Astrocyte of the hippocampus (primary cell): ENCODE measurements at regions not wholly inside any gene's neighbourhood (a gene's known extent, or its start where the extent isn't known, plus 50 kb on each side); places are given as distances from the start of the nearest gene placed in this dataset.

ENCODE experiments used
- DNase-seq: peaks from one replicate; pipeline ENCODE4 v3.0.0; 2011; ENCODE audit warnings: low read depth, low spot score

DNA sequence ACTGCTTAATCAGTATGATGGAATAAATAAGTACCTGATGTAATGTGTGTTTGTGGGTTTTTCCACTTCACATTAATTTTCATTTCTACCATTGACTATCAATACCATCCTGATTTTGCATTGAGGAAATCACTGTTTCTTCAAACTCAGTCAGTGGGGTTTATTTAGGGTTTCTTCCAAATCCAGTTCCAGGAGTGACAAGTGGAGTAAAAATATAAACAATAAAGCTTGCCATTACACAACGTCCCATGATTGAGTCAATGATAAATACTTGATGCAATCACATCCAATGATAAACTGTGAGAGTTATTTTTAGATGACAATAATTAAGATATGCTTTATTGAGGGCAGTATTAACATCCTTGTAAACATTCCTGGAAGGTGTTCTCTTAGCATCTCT lies 1037.4 kb upstream of the GJE1 start:
- no peak for DNase-seq

- no peak for DNase-seq
Measured at GRCh38 chr6:141088171-141088570, 1044.6 kb upstream of the GJE1 start.

GRCh38 chr6:141077355-141078333 lies 1055.1 kb upstream of the GJE1 start:
- no peak for DNase-seq

DNA sequence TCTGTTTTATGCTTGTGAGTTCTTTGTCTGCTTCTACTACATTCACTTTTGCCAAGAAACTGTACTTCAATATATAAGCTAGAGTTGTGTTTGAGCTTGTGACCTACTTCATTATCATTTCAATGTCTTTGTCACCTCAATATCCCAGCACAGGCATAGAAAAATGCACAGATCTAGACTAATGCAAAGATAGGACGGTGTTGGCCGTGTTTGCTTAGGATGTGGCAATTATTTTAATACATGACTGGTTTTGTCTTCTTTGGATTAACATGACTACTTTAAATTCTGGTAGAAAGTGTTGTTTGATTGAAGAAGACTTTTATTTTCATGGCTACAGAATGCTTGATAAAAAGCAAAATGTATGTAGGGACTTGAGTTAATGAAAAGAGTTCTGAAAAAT lies 1075.0 kb upstream of the GJE1 start:
- no peak for DNase-seq

GRCh38 chr6:141056945-141057625 lies 1075.6 kb upstream of the GJE1 start:
- DNase-seq: peak; percentile 27

DNA sequence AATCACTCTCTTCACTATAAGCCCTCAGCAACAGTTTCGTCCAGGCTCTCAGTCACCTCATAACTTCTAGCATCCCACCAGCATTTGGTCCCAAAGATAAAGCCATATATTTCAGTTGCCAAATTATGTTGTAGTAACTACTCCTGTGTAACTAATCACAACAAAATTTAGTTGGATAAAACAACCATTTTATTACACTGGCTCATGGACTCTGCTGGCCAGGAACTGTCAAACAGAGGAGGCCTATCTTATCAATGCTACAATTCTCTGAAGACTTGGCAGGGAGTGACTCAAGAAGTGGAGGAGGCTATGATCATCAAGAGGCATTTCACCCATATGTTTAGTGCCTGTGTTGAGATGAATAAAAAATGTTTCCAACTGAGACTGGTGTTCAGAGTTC lies 1082.3 kb upstream of the GJE1 start:
- no peak for DNase-seq

- no peak for DNase-seq
Measured at GRCh38 chr6:141048451-141048850, 1084.3 kb upstream of the GJE1 start.

GRCh38 chr6:141046496-141046895 lies 1086.2 kb upstream of the GJE1 start:
- peak; percentile 12 for DNase-seq

DNA sequence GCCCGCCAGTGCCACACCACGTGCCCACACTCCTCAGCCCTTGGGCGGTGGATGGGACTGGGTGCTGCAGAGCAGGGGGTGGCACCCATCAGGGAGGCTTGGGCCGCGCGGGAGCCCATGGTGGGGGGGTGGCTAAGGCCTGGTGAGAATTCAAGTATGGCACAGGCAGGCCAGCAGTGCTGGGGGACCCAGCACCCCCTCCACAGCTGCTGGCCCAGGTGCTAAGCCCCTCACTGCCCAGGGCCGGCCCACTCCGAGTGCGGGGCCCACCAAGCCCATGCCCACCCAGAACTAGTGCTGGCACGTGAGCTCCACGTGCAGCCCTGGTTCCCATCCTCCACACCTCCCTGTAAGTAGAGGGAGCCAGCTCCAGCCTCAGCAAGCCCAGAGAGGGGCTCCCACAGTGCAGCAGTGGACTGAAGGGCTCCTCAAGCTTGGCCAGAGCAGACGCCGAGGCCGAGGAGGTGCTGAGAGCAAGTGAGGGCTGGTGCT lies 1091.1 kb upstream of the GJE1 start:
- DNase-seq: no peak

DNA sequence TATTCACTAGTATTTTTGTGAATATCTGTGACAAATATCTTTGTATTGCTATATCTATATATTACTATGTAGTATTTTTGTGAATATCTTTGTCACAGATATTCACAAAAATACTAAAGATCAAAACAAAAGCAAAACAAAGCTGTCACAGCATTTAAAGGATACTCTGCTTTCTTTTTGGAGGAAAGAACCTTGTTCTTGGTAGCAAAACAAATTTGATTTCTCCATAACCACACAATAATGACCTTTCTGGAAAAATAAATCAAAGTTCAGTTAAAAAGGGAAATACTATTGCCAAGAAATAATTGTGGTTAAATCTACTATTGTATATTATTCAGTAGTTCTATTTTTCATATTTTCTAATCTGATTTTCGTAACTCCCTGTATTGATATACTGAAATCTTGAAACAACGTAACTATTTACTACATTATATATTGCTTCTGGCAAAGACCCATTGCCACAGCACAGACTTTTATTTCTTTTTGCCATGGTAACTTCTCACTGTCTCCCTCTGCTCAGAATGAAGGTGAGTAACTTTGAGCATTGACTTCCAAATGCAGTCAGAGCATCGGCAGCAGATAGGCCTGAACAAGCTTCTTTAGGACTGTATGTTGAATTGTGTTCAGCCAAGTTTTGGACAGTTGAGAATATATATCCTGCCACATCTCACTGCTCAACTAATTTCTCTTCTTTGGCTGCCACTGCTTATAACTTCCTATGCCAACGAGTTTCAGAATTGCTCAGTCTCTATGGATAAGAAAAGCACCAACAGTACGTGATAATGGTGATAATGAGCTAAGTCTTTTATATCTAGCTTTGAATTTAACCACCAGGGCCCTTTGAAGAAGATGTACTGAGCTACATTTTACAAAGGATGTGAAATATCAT lies 1097.2 kb upstream of the GJE1 start:
- no peak for DNase-seq

DNA sequence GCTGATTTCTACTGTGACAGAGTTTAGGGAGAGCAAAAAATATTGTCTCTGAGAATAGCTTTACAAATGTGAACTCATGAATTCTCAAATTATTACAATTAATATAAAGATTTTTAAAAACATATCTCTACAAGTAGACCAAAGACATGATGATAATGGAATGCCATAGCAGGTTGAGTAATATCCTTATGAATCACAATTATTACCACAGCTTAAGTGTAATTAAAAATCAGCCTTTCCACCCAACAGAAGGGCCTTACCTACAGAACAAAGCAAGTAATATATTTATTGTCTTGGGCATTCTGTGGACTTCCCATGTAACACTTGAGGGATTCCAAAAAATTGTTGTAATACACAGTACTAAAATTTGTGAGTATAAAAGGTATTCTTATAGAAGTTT lies 1099.6 kb upstream of the GJE1 start:
- DNase-seq: no peak

GRCh38 chr6:141029908-141030307 lies 1102.8 kb upstream of the GJE1 start:
- DNase-seq: no peak

DNA sequence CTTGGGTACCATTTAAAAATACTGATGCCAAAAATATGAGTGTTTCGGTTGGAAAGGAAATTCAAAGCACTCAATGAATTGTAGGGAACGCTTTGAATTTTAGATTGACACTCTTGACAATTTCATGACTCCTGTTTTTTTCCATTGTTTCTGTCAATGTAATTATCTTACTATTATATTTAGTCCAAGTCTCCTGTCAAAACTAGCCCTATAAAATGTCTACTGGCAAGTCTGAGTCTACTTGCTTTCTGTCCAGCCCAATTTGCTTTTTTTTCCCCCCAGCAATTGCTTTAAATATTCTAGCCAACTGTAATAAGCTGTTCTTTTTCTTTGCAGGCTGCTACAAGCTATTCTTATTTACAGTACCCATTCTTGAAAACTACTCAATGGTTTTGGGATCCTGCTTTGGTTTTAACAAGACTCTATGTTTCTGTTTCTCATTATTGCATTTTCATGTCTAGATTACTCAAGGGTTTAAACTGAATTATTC lies 1103.9 kb upstream of the GJE1 start:
- DNase-seq: no peak

DNA sequence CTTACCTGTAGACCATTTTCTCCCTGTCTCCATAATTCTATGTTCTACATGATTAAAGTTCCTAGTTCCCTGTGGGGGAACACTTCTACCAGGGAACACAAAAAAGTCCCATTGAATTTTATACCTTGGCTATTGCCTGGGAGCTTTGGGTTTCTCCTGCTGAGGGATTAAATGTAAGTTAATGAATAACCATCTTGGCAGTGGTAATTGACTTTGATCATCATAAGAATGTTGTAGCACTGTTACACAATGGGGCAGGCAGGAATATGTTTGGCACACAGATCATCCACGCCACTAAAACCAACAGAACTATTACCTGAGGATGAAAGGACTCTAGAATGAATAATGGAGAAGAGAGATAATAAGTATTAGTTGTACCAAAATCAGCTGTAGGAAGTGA lies 1106.2 kb upstream of the GJE1 start:
- DNase-seq: no peak

DNA sequence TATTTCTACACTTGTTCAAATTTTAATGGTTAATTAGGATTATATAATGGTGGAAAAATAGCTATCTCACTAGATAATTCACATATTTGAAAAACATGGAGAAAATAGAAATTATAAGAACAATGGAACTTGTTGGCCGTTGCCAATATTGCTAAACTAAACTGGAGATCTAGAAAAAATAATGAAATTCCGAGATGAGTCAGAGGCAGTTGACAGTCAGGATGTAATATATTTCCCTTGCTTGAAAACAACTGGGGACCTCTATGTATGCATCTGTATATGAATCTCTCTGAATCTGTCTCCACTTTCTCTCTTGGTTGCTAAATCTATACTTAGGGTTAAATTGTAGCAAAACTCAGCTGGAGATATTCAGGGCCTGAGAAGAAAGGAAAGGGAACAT lies 1108.2 kb upstream of the GJE1 start:
- no peak for DNase-seq

GRCh38 chr6:141017941-141018340 lies 1114.8 kb upstream of the GJE1 start:
- no peak for DNase-seq

DNA sequence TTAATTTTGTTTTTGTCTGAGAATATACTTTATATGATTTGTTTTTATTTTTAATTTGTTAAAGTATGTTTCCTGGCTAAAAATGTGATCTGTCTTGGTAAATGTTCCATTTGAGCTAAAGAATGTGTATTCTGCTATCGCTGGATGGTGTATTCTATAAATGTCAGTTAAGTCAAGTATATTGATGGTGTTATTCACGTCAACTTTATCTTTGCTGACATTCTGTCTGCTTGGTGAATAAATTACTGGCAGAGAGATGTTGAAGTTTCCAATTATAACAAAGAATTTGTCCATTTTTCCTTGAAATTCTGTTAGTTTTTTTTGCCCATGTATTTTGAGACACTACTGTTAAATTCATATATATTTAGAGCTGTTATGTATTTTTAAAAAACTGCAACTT lies 1131.8 kb upstream of the GJE1 start:
- no peak for DNase-seq

DNA sequence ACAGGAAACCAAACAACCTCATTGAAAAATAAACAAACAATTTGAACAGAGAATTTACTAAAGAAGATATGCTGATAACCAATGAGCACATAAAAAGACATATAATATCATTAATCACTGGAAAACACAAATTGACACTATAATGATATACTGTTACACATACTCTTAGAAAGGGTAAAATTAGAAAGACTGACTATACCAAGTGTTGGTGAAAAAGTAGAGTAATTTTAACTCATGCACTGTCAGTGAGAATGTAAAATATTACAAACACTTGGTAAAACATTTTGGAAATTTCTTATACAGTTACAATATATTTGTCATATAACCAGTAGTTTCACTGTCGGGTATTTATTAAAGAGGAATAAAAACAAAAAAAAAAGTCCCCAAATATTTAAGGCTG lies 1139.2 kb upstream of the GJE1 start:
- no peak for DNase-seq

GRCh38 chr6:140992678-140993077 lies 1140.0 kb upstream of the GJE1 start:
- no peak for DNase-seq

DNA sequence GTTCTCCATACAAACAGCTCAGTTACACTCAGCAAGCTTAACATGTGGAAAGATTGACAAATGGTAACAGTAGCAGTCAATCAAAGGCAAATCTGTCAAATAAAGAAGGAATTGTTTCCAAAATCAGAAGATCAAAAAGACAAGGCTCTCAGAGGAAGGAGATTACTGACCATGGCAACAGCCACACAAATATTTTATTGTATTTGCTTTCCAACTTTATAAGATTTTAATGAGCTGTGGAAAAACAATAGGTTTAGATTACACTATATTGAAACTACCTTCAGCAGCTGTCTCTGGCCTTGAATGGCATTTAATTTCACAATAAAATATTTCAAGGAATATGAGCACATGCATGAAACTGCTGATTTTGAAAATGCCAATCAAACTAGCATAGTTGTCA lies 1143.9 kb upstream of the GJE1 start:
- peak; percentile 9 for DNase-seq

- DNase-seq: no peak
Measured at GRCh38 chr6:140987364-140988155, 1145.2 kb upstream of the GJE1 start.
